Suprapubic skin (tissue), 4 donors: ENCODE measurements at regions not wholly inside any gene's neighbourhood (a gene's known extent, or its start where the extent isn't known, plus 50 kb on each side); places are given as distances from the start of the nearest gene placed in this dataset.

Source experiments
- DNase-seq, 2 donors: peaks; one replicate each; pipeline ENCODE4 v3.0.0-alpha.2; 2019; ENCODE audit warnings: low spot score in 2 of 2
- H3K27ac ChIP-seq: fragments of 200-600 bp; sonication (generic); one replicate; pipeline ENCODE4 v1.5.1; 2019
- H3K27me3 ChIP-seq: fragments of 200-600 bp; sonication (generic); one replicate; pipeline ENCODE4 v1.5.1; 2019
- H3K36me3 ChIP-seq: fragments of 200-600 bp; sonication (generic); one replicate; pipeline ENCODE4 v1.5.1; 2019
- H3K4me1 ChIP-seq: fragments of 200-600 bp; sonication (generic); one replicate; pipeline ENCODE4 v1.5.1; 2019
- H3K4me3 ChIP-seq: fragments of 200-600 bp; sonication (generic); one replicate; pipeline ENCODE4 v1.5.1; 2019; ENCODE audit warnings: mild to moderate bottlenecking
- H3K9me3 ChIP-seq: fragments of 200-600 bp; sonication (generic); one replicate; pipeline ENCODE4 v1.5.1; 2019
- EP300 ChIP-seq: sonication (generic); formaldehyde crosslinking; IDR thresholded peaks from one replicate; pipeline ENCODE4 v1.6.1; 2017; ENCODE audit warnings: antibody characterized with exemption
- POLR2A ChIP-seq, 2 donors: fragments of 450-650 bp; IDR thresholded peaks; one replicate each; pipeline ENCODE4 v1.6.1; 2017; ENCODE audit warnings: antibody characterized with exemption in 2 of 2, mild to moderate bottlenecking in 2 of 2, moderate library complexity in 2 of 2
- POLR2AphosphoS5 ChIP-seq, 3 donors: sonication (generic); formaldehyde crosslinking; IDR thresholded peaks; one replicate each; pipeline ENCODE4 v1.6.1; 2017; ENCODE audit warnings: antibody characterized with exemption in 3 of 3
- WGBS: methylation state at CpG from one replicate; pipeline ENCODE4 v1.1.5; 2018; 5-methylcytosine and 5-hydroxymethylcytosine counted together
- TF ChIP-seq, protein P1 (sequence below), 2 donors: fragments of 200-600 bp in 1 of 2; fragments of 450-650 bp in 1 of 2; sonication (generic) in 1 of 2; IDR thresholded peaks; one replicate each; pipeline ENCODE4 v1.5.1; 2016 to 2019; ENCODE audit warnings: antibody characterized with exemption in 2 of 2, mild to moderate bottlenecking in 1 of 2, moderate library complexity in 1 of 2

DNA sequence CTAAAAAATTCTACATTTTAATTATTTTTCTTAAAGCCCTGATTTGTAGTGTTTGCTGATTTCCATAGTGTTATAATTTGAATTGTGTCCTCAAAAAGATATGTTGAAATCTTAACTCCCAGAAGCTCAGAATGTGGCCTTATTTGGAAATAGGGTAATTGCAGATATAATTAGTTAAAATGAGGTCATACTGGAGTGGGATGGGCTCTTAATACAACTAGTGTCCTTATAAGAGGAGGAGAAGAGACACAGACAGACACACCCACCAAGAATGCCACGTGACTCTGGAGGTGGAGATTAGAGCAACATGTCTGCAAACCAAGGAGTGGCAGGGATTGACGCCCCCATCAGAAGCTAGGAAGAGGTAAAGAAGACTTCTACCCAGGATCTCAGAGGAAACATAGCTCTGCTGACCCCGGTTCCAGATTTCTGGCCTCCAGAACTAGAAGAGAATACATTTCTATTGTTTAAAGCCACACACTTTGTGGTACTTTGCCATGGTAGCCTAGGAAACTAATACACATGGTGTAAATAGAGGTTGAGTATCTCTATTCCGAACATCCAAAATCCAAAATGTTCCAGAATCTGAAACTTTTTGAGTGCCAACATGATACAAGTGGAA, 70.5 kb upstream of the IRF2 start:
- Histone ChIP-seq H3K9me3 (no peaks in the 10 kb centered on the region), H3K36me3 (no peaks in the 10 kb centered on the region), H3K27me3 (no peaks in the 10 kb centered on the region), H3K27ac (no peak overlapping the region), H3K4me3 (no peak overlapping the region), H3K4me1 (peaks cover 10% of the 10 kb centered on the region)
- WGBS: 47% methylated on average over 4 of the region's 4 CpGs
- no peak for DNase-seq
- no peak for TF ChIP-seq EP300
- no peak for TF ChIP-seq POLR2A (IDR thresholded peaks at IDR 0.05)
- TF ChIP-seq, protein P1, sequence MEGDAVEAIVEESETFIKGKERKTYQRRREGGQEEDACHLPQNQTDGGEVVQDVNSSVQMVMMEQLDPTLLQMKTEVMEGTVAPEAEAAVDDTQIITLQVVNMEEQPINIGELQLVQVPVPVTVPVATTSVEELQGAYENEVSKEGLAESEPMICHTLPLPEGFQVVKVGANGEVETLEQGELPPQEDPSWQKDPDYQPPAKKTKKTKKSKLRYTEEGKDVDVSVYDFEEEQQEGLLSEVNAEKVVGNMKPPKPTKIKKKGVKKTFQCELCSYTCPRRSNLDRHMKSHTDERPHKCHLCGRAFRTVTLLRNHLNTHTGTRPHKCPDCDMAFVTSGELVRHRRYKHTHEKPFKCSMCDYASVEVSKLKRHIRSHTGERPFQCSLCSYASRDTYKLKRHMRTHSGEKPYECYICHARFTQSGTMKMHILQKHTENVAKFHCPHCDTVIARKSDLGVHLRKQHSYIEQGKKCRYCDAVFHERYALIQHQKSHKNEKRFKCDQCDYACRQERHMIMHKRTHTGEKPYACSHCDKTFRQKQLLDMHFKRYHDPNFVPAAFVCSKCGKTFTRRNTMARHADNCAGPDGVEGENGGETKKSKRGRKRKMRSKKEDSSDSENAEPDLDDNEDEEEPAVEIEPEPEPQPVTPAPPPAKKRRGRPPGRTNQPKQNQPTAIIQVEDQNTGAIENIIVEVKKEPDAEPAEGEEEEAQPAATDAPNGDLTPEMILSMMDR (IDR thresholded peaks at IDR 0.05): no peak
- no peak for TF ChIP-seq POLR2AphosphoS5 (IDR thresholded peaks at IDR 0.05)

DNA sequence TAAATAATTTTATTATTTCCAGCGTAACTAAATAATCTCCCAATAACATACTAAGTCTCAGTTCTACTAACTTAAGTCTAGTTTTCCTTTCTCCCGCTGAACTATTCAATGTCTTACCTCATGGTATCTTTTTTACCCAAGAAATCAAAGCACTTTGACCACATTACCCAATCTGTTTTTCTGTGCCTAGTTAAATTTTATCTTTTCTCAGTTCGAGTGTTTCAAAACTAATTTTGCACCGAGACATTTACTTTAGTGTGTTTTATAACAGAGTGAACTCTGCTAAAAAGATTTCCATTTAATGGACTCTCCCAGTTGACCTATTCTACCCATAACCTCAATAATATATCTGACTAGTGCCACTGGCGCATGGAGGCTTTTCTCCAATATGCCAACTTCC, 67.6 kb upstream of the IRF2 start:
- no peak for DNase-seq
- Histone ChIP-seq H3K4me1 (peaks cover 10% of the 10 kb centered on the region), H3K9me3 (no peaks in the 10 kb centered on the region), H3K36me3 (no peaks in the 10 kb centered on the region), H3K27me3 (no peaks in the 10 kb centered on the region), H3K27ac (no peak overlapping the region), H3K4me3 (no peak overlapping the region)
- TF ChIP-seq POLR2AphosphoS5 (IDR thresholded peaks at IDR 0.05): no peak
- no peak for TF ChIP-seq EP300
- TF ChIP-seq, protein P1 (IDR thresholded peaks at IDR 0.05): no peak
- no peak for TF ChIP-seq POLR2A (IDR thresholded peaks at IDR 0.05)
- WGBS: 92% methylated on average over 5 of the region's 5 CpGs

DNA sequence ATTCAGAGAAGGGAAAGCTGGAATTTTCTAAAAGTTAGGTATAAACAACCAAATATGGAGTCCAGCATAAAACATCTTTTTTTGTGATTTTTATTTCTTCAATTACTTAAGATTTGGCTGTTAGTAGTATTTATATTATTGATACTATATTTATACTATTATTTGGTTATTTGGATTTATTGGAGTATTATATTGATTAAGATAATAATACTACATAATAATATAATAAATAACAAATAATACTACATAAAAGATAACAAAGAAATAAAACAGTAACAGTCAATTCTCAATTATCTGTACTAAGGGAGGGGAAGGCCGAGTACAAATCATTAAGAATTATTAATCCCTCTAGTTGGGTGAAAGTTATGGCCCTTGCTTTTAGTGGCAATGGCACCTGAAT, 66.0 kb upstream of the IRF2 start:
- TF ChIP-seq EP300 (no peak), POLR2A (IDR thresholded peaks at IDR 0.05) (no peak), POLR2AphosphoS5 (IDR thresholded peaks at IDR 0.05) (no peak)
- TF ChIP-seq, protein P1 (IDR thresholded peaks at IDR 0.05): no peak
- 85% methylated on average over 1 of the region's 1 CpG for WGBS
- Histone ChIP-seq H3K4me1 (peaks cover 24% of the 10 kb centered on the region), H3K36me3 (no peaks in the 10 kb centered on the region), H3K27ac (no peak overlapping the region), H3K27me3 (no peaks in the 10 kb centered on the region), H3K4me3 (no peak overlapping the region), H3K9me3 (no peaks in the 10 kb centered on the region)
- DNase-seq: no peak

GRCh38 chr4:184538023-184538599, 63.8 kb upstream of the IRF2 start:
- WGBS: 2% methylated on average over 18 of the region's 18 CpGs
- Histone ChIP-seq H3K36me3 (no peaks in the 10 kb centered on the region), H3K4me1 (peaks cover 34% of the 10 kb centered on the region), H3K4me3 (peak overlapping the region; percentile 65), H3K27ac (peak overlapping the region; percentile 97), H3K9me3 (no peaks in the 10 kb centered on the region), H3K27me3 (no peaks in the 10 kb centered on the region)
- DNase-seq: peak; percentile 92 to 94
- TF ChIP-seq EP300 (no peak), POLR2AphosphoS5 (IDR thresholded peaks at IDR 0.05) (peak in 2 of 3 donors; percentile 51 to 70), POLR2A (IDR thresholded peaks at IDR 0.05) (no peak)
- TF ChIP-seq, protein P1 (IDR thresholded peaks at IDR 0.05): peak; percentile 54 to 66

GRCh38 chr4:184537269-184538022, 63.1 kb upstream of the IRF2 start:
- Histone ChIP-seq H3K4me1 (peaks cover 34% of the 10 kb centered on the region), H3K27ac (peak overlapping the region; percentile 97), H3K4me3 (peak overlapping the region; percentile 65), H3K27me3 (no peaks in the 10 kb centered on the region), H3K36me3 (no peaks in the 10 kb centered on the region), H3K9me3 (no peaks in the 10 kb centered on the region)
- TF ChIP-seq POLR2AphosphoS5 (IDR thresholded peaks at IDR 0.05): peak; percentile 58 to 94 (median 91)
- peak; percentile 60 to 91 for TF ChIP-seq POLR2A (IDR thresholded peaks at IDR 0.05)
- TF ChIP-seq, protein P1 (IDR thresholded peaks at IDR 0.05): no peak
- peak; percentile 99 for DNase-seq
- 0% methylated on average over 27 of the region's 29 CpGs for WGBS
